NCI-H2029 (cell line): ENCODE measurements at regions not wholly inside any gene's neighbourhood (a gene's known extent, or its start where the extent isn't known, plus 50 kb on each side); places are given as distances from the start of the nearest gene placed in this dataset.

ENCODE experiments used
- DNase-seq: peaks from one replicate; lab custom pipeline; 2025; lab: John Stamatoyannopoulos, UW

DNA sequence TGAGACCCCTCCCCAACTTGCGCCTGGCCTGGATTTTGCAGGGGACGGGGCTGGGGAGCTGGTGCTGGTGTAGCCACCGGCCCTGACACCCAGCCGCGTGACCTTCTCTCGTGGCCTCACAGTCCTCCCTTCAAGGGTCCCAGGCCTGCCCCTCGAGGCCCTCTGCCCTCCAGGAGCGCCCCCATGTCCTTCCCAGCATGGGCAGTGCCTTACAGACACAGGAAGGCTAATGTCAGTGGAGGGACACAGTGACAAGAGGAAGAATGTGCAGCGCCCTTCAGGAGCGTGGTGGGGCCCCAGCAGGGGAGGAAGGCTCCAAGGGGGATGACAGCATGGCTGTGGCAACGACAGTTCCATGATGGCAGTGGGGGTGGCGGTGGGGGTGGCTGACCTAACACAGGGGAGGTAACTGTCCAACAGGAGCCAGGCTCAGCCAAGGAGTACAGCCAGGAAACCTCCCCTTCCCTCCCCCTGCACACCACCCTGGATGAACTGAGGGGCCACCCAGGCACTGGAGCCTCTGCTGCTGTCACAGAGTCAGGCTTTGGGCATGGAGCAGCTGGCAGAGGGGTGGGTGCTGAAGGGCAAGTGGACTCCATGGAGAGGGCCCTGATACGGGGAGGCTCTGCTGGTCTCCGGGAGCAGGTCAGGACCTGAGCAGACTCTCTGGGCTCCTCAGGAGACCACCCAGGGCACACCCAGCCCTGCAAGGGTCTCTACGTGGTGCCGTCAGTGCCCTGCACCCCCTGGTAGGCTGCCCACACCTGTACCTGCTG lies 76.0 kb upstream of the RET start:
- DNase-seq, result no peak

GRCh38 chr10:43001427-43001795 lies 75.5 kb upstream of the RET start:
- no peak for DNase-seq

DNA sequence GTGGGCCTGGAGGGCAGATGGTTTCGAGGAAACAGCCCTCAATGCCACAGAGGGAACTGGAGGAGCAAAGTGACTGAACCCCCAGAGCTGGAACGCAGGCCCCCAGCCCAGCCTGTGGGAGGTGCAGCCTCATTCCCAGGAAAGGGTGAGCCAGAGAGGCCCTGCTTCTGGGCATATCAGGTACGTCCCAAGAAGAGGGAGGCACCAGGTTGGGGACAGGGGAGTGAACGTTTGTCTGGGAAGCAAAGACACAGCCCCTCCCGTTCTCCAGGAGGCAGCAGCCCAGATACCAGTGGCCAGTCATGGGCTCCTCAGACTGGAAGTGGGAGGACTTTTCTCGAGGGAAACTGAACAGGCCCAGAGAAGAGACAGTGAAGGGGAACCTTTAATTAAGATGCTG lies 74.3 kb upstream of the RET start:
- no peak for DNase-seq

- no peak for DNase-seq
Observed at GRCh38 chr10:43006490-43006889, 70.4 kb upstream of the RET start.

- no peak for DNase-seq
Observed at GRCh38 chr10:43012578-43012977, 64.3 kb upstream of the RET start.

DNA sequence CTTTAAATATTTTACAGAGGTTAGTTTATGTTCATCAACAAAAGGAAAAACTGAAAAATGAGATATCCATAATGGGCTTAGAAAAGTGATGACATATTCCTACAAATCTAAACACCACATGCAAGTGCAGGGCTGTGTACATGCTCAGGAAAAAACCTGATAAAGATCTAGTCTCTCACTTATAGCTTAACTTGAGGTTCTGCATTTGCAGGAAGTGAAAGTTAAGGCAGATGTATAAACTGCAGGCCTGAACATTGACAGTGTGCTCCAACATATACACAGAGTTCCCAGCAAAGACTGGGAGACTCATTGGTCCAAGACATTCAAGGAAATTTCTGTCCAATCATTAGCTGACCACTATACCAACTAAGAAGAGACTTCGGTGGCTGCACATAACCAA lies 63.8 kb upstream of the RET start:
- DNase-seq, result no peak

DNA sequence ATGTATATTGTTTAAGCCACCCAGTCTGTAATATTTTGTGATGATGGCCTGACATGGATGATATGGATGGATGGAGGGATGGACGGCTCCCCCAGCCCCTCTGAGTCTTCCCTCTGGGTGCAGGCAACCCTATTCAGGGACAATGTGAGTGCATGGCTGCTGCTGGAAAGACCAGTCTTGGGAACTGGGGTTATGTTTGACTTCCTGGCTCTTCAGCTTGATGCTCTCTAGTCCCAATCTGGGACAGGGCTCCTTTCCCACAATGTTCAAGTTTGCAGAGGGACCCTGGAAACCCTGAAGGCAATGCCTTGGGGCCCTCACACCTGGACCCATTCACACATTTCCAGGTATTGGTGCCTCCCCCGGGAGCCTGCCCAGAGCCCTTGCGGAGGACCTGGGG lies 52.3 kb upstream of the RET start:
- no peak for DNase-seq

DNA sequence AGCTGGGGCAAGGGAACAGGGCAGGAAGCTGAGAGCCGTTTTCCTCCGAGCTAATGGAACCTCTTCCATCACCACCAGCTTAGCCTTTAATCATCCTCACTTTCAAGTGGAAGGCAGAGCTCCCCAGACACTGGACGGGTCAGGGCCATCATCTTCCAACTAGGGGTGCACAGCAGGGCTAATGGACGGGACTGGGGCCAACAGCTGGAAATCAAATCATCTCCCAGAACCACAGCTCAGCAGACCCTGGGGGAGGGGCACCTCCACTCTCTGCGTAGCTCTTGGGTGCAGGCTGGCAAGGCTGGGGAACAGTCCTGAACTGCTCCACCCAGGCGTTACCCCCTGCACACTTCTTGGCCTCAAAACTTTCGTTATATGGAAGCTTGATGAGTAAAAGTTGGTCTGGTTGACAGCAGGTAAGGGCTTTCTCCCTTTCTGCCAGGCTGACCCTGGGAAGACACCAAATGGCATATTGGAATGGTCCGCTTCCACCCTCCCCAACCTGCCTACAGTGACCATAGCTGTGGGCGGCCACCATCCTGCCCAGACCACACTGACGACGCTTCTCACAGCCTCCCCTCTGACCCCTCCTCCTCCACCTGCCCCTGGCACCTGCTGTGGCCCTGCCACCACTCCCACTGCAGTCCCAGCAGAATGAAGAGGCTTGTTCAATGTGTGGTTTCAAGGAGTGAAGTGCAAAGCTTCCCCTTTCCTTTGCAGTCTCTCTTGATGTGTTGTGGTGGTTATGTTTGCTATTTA lies 51.7 kb upstream of the RET start:
- no peak for DNase-seq

DNA sequence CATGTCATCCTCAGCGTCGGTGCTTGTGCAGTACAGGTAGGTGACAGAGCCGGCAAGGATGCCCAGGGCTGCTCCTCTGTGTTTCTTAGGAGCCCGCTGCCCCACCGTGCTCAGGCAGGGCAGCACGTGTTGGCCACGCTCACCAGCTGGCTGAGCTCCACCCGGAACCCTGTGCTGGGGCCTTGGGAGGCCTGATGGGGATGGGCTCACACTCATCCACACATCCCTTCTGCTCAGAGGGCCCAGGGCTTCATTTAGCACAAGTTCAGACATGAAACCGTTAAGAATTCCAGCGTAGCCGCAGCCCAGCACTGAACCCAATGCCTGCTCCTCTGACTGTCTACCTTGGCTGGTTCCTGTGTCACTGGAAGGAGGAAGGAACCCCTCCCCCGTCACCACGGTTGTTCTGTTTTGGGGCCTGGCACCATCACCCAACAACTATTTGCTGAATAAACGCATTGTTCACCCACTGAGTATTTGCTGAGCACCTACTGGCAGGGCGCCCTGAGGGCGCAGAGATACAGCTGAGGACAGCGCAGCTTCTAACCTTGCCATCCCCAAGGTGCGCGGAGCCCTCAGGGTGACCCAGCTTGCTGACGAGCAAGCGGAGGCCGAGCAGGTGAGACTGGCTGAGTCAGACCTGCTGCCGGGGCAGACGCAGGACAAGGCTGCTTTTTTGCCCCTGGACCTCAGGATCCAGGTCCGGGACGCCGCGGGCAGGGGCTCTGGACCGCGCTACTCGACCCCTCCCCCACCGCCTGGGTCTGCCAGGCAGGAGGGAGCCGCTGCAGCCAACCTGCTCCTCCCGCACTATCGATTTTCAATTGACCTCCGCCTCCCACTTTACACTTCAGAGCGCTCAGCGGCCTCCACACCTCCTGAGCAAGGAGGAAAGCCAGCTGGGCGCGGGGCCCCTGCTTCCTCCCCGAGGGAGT lies 50.6 kb upstream of the RET start:
- DNase-seq, result peak; percentile 59
